ENCODE measurements at regions not wholly inside any gene's neighbourhood (a gene's known extent, or its start where the extent isn't known, plus 50 kb on each side); places are given as distances from the start of the nearest gene placed in this dataset.

DNA sequence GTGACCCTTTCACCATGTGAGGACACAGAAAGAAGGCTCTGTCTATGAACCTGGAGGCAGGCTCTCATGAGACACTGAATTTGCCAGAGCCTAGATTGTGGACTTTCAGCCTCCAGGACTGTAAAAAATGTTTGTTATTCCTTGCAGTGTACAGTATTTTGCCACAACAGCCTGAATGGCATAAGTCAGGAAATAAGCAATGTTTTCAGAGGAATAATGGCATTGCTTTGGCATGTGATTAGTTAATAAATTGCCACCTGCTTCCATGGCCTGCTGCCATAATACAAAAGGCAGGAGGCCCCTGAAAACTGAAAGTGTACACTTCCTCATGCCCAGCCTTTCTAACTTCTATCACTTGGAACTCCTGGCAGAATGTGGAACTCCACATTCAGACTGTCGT is 408.1 kb downstream of the GADD45G start:
- no peak for DNase-seq

DNA sequence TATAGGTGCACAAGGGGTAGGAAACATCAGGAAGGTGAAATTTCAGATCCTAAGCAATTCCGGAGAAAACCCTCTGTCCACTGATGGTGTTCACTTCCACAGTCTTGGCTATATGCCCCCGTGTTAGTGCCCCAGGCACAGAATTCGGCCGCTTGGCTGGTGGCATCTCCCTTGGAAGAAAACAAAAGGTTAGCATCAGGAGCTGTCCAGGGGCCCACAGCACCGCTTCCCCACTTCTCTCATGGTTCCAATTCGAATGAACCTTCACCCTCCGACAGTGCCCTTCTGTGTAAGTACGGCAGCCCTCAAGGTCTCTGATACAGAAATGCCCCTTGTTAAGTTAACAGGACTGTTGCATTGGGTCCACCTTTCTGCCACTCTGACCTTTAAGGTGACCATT is 409.0 kb downstream of the GADD45G start:
- no peak for DNase-seq

DNA sequence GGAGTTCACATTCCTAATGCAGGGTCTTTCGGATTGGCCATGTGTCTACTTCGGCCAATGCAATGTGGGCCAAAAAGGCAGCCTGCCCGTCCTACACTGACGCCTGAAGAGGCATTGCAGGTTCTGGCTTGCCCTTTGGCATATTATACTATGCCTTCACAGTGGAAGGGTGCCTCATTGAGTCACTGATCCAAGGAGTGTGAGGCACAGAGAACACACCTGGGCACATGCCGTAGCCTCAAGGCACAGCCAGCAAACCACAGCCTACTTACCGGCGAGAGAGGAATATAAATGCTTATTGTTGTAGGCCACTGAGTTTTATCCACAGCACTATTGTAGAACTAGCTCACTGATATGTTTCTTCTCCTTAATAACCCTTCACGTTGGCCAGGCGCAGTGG is 409.6 kb downstream of the GADD45G start:
- no peak for DNase-seq

DNA sequence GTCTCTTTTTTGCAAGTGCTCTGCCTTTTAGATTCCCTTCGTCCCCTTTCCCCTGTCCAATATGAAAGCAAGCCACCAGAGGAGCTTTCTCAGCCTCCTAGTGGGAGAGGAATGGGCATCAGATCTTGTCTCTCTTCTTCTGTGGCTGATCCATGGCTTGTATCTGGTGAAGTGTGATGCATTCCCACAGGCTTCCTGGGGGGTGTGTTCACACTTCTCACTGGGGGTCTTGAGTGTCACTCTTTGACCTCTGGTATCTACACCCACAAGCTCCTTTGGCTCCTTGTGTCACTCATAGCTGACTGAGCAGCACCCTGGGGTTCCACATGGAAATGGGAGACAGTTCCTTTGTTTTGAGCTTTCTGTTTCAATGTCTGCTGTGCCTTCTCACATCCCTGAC is 411.5 kb downstream of the GADD45G start:
- DNase-seq = no peak

DNA sequence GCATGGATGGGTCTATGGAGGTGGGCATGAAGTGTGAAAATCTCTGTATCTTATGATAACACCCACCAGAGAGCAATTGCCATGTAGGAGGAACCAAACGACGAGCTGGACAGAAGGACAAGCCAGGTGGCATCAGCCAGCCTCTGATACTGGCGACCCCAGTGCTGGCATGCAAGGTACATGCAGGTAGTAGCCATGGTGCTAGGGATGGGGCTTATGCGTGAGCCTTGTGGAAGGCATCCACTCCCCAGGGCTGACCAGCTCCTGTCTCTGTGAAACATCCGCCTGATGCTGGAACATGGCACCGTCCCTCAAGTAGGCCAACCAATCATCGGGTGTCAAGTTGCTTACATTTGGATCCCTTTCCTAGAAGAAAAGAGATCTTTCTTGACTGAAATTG is 412.9 kb downstream of the GADD45G start:
- no peak for DNase-seq

DNA sequence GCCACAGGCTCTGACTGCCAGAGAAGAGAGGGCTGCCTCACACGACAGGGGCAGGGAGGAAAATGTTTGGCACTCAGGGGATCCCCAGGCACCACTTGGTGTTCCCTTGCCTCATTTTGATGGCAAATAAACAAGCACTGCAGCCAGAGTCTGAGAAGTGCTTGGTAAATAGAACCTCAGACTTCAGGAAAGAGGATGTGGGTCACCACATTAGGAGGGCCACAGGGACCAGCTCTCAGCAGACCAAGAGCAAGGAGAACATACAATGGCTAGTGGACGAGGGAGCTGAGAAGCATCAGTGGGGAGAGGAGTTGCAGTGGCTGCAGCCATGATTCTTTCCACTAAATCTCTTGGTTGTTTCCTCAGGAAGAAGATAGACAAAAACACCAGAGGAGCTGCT is 413.9 kb downstream of the GADD45G start:
- DNase-seq = no peak

DNA sequence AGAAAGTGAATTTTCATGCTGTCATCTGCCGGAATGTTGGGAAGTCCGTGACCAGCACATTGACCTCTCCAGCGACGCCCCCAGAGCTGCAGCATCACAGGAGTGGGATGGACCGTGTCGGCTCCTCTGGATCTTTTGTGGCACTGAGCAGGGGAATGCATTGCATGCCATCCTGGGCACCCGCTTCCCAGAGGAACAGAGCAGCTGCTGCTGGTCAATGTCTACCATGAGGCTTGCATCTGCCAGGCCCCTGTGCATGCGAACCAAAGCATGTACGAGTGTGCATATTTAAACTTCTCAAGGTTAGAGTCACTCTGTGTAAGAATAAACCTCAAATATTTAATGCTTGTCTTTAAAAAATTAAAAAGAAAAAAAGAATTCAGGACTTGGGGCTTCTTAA is 414.8 kb downstream of the GADD45G start:
- DNase-seq = no peak

DNA sequence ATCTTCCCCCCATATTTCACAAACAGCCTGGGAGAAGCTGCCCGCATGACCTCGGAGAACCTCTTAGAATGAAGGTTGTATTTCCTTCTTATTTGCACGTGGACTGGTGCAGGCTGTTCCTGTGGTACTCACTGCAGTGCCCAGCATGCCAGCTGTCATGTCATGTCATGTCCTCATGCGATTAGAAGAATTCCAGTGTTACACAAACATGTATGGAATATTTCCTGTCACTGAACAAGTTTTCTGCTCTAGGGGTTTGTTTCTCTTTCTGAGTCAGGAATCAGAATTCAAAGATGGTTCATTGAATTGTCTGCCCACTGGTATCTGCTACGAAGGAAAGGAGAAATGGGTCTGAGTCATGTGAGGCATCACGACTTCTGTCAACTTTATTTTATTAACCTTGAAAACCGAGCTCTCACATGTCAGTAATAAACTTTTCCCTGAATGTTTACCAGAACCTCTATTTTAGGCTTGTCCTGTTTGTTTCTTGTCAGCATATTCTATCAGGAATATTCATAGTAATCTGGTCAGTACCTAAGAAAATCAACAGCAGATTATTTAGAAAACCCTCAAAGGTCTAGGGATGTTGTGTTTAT is 415.6 kb downstream of the GADD45G start:
- DNase-seq = no peak

DNA sequence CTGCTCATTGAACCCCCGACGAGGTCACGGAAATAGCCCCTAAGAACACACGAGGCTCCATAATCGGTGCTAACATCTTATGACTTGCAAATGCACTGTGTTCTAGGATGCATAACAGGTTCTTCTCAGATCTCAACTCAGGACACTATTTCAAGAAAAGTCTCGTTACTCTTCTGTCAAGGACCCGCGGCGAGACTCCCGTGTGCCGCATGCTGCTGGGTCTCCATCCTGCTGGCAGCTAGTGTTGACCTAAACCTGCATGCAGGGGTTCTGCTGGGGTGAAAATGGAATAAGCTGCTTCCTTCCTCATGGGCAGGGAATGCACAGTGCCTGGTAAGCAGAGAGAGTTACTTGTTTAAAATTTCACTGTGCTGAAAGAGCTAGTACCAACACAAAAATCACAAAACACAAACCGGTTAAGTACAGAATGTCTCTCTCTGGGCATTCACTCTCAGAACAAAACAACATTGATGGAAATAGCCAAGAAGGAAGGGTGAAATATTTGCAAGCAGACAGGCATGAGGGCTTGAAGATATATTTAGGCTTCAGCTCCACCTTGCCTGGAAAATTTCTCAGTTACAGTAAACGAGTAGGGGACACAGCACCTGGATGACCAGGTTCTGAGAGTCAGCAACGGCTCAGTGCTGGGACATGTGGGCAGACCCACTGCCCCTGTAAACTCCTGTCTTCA is 416.5 kb downstream of the GADD45G start:
- no peak for DNase-seq

DNA sequence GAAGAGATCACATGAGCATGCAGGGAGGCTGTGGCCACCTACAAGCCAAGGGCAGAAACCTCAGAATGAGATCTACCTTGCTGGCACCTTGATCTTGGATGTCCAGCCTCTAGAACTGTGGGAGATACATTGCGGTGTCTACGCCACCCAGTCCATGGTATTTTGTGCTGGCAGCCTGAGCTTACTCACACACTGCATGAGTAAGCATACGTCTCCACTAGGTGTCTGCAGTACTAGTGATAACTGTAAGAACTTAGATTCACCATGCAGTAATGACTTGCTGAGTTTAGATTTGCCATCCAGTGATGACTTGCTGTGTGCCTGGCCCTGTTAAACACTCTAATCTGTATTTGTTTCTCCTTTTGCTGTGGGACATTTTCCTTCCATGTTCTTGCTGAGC is 417.7 kb downstream of the GADD45G start:
- no peak for DNase-seq

DNA sequence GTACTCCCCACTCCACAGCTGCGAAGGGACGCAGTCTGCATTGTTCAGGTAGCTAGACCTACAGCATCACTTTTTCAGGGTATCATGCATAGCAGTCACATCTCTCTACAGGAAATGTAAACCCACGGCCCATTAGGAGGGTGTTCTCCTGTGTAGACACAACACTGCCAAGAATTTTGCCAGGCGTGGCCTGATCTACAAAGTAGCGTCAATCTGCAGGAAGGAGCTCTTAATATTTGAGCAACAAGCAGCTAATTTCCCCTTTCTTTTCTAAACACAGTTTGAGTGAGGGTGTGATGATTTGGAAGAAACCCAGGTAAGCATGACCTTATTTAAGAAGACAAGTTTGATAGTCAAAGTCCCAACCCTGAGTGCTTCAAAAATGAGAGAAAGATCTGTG is 419.0 kb downstream of the GADD45G start:
- no peak for DNase-seq

DNA sequence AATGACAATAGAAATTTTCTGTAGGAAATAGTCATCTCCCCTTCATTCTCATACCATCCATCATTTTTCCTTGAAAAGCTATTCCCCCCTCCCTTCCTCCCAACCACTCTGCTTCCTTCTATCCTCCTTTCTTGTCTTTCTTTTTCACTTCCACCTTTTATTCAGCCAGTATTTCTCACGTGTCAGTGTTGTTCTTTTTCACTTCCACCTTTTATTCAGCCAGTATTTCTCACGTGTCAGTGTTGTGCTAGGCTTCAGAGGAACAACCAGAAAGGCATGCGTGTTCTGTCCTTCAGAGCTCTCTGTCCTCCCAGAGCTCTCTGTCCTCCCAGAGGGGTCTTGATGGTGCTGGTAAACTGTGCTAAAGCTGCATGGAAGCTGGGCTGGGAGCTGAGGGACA is 419.6 kb downstream of the GADD45G start:
- no peak for DNase-seq

DNA sequence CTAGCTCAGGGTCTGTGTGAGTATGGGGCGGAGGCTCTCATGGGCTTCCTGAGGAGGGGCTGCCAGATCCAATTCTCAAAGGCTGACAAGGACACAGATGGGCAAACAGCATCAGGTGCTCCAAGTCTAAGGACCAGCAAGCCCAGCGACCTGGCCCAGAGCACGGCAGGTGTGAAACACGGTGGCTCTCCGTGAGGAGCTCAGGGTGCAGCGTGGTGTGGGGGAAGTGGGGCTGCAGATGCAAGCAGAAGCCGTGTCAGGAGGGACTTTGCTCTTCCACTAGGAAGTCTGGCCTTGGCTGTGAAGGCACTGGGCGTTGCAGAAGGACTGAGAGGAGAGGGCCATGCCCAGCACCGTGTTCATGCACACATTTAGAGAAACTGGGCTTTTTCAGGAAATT is 420.0 kb downstream of the GADD45G start:
- DNase-seq = no peak

DNA sequence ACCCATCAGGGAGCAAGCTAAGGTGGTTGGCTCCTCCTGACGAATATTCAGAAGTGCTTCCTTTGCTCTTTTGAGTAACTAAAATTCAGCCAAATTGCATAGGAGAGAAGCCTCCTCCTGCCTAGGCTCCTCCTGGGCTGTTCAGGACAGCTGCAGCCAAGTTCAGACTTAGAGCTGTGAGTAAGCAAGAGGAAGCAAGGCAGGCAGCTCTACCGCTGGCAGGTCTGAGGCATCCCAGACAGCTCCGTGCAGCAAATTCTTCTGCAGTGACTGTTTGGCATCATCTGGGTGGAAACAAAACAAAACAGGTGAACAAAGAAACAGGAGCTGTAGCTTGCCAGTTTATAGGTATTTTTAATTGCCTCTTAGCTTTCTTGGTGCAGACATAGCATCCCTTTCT is 421.0 kb downstream of the GADD45G start:
- DNase-seq = no peak

DNA sequence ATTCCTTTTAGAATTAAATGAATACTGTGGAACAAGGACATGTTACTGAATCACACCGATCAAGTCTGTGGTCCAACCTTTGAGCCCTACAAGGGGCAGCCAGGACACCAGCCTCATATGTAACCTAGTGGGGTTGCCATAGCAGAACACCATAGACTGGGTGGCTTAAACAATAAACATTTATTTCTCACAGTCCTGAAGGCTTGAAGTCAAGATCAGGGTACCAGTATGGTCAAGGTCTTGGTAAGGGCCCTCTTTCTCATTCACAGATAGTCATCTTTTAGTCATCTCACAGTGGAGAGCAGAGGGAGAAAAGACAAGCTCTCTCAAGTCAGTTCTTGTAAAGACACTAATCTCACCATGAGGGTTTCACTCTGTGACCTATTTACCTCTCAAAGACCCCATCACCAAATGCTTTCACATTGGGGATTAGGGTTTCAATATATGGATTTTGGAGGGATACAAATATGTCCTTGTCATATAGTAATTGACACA is 422.5 kb downstream of the GADD45G start:
- DNase-seq = no peak

DNA sequence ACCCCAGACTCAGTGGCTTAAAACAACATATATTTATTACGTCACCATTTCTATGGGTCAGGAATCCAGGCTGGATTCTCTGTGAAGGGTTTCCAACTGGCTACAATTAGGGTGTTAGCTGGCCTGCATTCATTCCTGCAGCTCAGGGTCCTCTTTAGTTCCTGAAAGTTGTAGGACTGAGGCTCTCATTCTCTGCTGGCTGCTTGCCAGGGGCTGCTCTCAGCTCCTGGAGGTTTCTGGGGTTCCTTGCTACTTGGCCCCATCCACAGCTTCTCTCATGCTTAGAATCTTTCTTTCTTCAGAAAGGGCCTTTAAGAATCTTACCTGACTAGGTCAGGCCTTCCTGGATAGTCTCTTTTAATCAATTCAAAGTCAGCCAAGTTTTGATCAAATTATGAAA is 424.6 kb downstream of the GADD45G start:
- no peak for DNase-seq

DNA sequence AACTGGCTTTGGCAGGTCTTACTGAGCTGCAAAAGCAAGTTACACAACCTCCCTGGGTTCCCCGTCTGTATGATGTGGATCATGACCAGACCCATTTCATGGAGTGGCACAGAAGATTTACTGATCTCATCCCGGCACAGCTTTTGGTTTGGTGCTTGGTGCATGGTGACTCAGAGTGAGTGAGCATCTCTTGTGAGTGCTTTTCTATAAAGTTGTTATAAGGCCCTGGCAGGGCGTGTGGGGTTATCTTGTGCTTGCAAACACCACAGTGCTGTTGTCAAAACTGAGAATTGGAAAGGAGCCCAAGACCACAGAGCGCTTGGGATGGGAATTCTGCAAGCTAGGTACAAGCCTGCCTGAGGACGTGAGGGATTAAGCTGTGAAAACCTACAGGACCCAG is 425.2 kb downstream of the GADD45G start:
- no peak for DNase-seq

DNA sequence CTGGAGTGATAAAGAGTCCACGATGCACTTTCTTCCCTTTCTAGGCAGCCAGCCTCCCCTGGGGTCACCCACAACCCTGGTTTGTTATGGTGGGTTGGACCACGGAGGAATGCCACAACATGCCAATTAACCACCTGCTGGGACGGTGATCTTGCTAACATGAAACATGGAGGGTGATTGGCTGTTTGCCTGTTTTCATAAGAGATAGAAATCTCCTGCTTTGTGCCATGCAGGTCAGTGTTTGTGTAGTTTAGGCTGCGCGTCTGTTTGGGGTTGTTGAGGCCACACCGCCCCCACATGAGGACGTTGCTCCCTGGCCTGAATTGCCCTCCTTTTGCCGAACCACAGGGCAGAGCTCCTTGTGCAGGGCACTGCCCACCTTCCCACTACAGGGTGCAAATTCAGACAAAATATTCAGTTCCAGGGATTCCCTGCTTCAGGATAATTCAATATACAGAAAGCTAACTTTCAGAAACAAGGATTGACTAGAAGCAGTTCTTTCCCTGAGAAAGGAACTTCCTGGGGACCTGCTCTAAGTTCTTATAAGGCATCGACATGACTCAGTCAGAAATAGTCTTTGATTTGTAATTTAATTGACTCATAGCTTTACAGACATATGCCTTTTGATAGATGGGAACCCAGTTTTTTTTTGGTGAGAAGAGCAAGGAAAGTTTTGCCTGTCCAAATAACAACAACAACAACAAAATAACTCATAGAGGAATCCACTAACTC is 427.6 kb downstream of the GADD45G start:
- no peak for DNase-seq

DNA sequence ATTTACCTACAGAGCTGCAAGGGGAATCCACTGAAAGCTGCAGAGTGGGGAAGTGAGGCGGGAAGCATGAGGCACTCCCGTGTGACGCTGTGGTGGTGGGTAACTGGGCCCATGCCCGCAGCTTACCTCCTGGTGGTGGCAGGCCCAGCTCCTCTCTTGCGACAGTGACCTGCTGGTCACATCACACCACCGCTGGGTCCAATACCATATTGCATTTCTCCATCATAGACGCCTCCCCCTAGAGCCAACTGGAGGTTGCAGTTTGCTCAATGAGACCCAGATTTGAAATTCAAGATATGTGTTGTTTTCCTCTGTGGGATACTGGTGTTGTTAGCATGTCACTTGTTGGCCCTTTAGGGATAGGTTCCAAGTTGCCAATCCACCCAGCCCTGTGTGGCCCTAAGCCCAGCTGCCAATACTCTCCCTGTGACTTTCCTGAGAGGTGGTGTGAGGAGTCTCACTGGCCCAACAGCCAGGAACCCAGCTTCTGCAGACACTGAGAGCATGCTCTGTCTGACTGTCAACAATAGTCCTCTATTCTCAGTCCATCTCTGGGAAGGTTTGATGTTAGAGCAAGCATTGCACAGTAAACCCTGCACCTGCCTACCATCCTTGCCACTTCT is 428.3 kb downstream of the GADD45G start:
- no peak for DNase-seq

DNA sequence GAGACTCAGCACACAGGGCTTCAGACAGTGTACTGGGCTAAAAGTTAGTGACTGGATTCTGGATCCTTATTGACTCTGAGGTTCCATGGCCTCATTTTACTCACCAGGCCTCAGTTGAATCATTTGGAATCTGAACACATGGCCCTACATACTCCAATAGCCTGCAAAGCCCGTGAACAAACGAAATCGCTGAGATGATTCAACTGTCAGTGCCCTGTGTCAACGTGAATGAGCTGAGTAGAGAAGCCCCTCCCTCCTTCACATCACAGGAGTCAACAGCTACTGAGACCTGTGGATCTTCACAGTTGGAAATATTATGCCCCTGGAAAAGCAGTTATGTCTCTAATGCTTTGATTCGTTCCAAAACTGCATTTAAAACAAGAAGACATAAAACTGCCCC is 429.3 kb downstream of the GADD45G start:
- DNase-seq = no peak

DNA sequence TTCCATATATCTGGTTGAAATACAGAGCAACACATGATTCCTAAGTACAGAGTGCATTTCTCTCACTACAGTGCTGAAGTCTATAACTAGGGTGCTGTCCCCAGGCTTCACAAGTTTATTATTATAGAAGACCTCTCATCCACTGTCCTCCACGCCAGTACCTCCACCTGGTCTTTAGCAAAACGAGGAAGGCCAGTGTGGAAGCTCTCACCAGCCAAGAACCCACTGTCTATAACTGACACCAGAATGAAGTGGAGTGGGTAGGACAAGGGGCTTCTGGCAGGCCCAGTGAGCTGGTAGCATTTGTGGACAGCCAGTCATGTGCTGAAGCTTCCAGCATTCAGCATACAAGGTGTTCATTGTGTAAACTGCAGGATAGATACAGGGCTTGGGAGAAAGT is 430.7 kb downstream of the GADD45G start:
- no peak for DNase-seq

DNA sequence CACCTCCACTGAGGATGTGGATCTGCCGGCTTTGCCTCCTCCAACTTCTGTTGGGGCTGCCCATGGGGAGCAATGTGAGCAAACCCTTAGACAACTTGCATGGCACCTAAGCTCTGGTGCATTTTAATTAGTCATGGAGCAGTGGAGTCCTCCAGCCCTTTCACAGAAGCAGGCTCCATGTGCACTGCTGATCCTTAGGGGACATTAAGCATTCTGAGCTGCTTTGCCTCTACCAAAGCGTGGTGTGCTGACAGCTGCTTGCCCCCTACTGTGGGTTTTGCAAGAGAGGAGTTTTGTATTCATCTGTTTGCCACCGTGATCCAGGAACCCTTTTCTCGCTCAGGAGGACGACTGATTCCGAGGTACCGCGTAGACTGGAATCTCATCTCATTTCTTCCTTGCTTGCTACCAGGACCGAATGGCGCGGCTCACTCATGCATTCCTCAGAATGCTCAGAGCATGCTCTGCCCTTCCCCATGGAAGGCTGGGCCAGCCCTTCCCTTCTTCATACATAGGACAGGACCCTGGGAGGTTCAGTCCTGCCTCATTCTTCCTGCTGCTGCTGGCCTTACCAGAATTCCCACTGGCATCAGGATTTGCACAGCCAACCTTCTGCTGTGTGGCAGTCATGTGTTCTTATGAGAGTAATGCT is 432.5 kb downstream of the GADD45G start:
- no peak for DNase-seq

DNA sequence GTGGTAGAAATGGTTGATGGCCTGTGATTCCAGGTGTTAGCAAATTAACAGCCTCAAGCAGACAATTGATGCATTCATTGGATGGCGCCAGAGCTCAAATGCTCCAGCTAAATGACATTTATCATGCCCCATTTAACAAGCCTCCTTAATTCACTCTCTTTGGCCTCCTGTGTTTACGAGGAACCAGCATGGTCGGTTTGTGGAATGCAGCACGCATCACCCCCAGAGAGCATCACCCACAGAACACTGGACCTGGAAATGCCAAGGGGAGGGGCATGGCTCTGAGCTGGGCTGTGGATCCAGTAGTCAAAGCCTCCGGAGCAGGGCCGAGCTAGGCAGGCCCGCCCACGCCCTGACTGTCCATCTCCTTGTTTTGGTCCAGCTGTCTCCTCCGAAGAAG is 434.0 kb downstream of the GADD45G start:
- no peak for DNase-seq

Measured in stimulated activated CD4-positive, alpha-beta T cell treated with anti-CD3 and anti-CD28 coated beads, Interleukin-2, amount 100 ng/mL, for 48 hours (primary cell).